Stimulated activated CD8-positive, alpha-beta memory T cell treated with anti-CD3 and anti-CD28 coated beads, Interleukin-4, amount 100 ng/mL, for 24 hours (primary cell): ENCODE measurements at regions not wholly inside any gene's neighbourhood (a gene's known extent, or its start where the extent isn't known, plus 50 kb on each side); places are given as distances from the start of the nearest gene placed in this dataset.

Source experiments
- DNase-seq: peaks from one replicate; pipeline ENCODE4 v3.0.0-alpha.2; 2020; ENCODE audit warnings: low read depth

GRCh38 chr13:73934771-73935170 lies 199.4 kb downstream of the KLF12 start:
- no peak for DNase-seq

- no peak for DNase-seq
These were observed 200.0 kb downstream of the KLF12 start for GRCh38 chr13:73934215-73934641.

- no peak for DNase-seq
These were observed 200.4 kb downstream of the KLF12 start for GRCh38 chr13:73933795-73934194.

- DNase-seq = no peak
These were observed 202.1 kb downstream of the KLF12 start for GRCh38 chr13:73932091-73932490.

GRCh38 chr13:73929287-73929932 lies 204.8 kb downstream of the KLF12 start:
- DNase-seq = no peak

GRCh38 chr13:73924607-73925006 lies 209.6 kb downstream of the KLF12 start:
- DNase-seq = no peak

GRCh38 chr13:73922493-73923393 lies 211.5 kb downstream of the KLF12 start:
- DNase-seq = no peak

- DNase-seq = no peak
These were observed 215.5 kb downstream of the KLF12 start for GRCh38 chr13:73918691-73919090.

GRCh38 chr13:73913751-73914518 lies 220.3 kb downstream of the KLF12 start:
- DNase-seq = no peak

GRCh38 chr13:73913079-73913740 lies 221.0 kb downstream of the KLF12 start:
- no peak for DNase-seq

GRCh38 chr13:73911361-73911760 lies 222.8 kb downstream of the KLF12 start:
- no peak for DNase-seq

GRCh38 chr13:73910733-73911132 lies 223.5 kb downstream of the KLF12 start:
- DNase-seq = no peak

GRCh38 chr13:73908809-73909208 lies 225.4 kb downstream of the KLF12 start:
- no peak for DNase-seq

- no peak for DNase-seq
These were observed 229.6 kb downstream of the KLF12 start for GRCh38 chr13:73904625-73905024.

GRCh38 chr13:73903561-73903960 lies 230.6 kb downstream of the KLF12 start:
- DNase-seq = no peak

GRCh38 chr13:73902847-73903246 lies 231.4 kb downstream of the KLF12 start:
- DNase-seq = no peak

- no peak for DNase-seq
These were observed 231.9 kb downstream of the KLF12 start for GRCh38 chr13:73902296-73902695.

GRCh38 chr13:73901324-73902068 lies 232.7 kb downstream of the KLF12 start:
- no peak for DNase-seq

- DNase-seq = no peak
These were observed 233.6 kb downstream of the KLF12 start for GRCh38 chr13:73900591-73900990.

- DNase-seq = no peak
These were observed 235.3 kb downstream of the KLF12 start for GRCh38 chr13:73898899-73899298.

GRCh38 chr13:73898276-73898675 lies 235.9 kb downstream of the KLF12 start:
- no peak for DNase-seq
